Activated CD8-positive, alpha-beta memory T cell treated with anti-CD3 and anti-CD28 coated beads, Interleukin-2, amount 50 U/mL, for 48 hours (primary cell): ENCODE measurements at regions not wholly inside any gene's neighbourhood (a gene's known extent, or its start where the extent isn't known, plus 50 kb on each side); places are given as distances from the start of the nearest gene placed in this dataset.
"Not testable (repeated sequence)": the region's sequence is repeated elsewhere in the genome, so short reads cannot be mapped to it uniquely, and the experiment has no call there.

Source experiments
- DNase-seq: peaks from one replicate; pipeline ENCODE4 v3.0.0-alpha.2; 2020

- no peak for DNase-seq
These were observed 84.9 kb upstream of the MED13 start for GRCh38 chr17:62149961-62150360.

- DNase-seq, result no peak
These were observed 82.2 kb upstream of the MED13 start for GRCh38 chr17:62147284-62147683.

DNA sequence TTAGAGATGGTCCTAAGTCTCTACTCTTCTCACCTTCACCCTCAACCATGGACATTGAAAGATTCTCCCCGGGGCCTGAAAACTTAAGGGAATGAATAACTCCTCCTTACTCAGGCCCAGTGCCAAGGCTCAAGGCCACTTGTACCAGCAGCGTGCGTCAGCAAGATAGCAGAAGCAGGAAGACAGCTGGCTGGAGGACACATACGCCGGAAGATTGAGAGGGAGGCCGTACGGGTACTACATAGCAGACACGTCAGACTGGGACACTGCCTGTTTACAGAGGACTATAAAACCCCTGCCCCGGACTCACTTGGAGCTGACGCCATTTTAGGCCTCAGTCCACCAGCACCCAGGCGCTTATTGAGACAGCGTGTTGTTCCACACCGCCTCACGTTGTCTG is 75.8 kb upstream of the MED13 start:
- no peak for DNase-seq

GRCh38 chr17:62140376-62140775 is 75.3 kb upstream of the MED13 start:
- DNase-seq, result no peak

DNA sequence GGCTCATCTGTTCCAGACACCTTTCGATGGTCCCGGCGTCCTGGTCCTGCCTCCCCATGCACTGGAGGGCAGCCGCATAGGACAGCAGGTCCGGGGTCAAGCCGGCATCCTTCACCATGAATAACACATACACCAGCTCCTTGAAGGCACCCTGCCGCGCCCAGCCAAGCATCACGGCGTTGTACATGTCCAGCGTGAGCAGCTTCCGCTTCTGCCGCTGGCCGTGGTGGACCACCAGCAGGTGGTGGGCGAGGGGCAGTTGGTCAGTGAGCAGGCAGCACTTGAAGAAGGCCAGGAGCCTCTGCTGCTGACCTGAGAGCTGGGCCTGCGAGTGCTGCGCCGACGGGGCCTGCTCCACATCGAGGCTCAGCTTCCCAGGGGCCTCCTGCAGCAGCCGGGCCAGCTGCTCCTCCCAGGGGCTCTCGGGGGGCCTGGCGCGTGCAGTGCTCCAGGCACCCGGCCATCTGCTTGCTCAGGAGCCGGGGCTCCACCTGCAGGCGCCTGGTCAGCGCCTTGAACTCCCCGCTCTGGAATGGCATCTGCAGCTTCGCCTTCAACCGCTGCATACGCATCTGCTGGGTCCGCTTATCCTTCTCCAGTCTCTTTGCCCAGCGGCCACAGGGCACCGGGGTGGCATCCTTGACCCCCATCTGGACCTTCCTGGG is 74.7 kb upstream of the MED13 start:
- not testable (repeated sequence) for DNase-seq

DNA sequence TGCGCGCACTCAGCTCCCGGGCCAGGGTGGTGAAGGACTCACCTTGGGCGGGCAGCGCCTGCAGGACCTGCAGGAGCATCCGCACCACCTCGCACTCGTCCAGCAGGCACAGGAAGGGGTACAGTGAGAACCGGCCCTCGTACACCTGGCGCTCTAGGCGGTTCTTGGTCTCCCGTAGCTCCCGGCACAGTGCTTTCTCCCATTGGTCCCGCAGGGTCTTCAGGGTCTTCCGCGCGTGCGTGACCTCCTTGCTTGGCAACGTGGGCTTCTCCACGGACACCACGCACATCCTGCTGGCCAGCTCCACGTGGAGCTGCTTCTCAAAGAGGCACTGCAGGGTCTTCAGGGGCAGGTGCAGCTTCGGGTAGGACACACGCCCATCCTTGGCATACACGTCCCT is 74.1 kb upstream of the MED13 start:
- no peak for DNase-seq

- peak; percentile 62 for DNase-seq
These were observed 73.6 kb upstream of the MED13 start for GRCh38 chr17:62138676-62139121.

DNA sequence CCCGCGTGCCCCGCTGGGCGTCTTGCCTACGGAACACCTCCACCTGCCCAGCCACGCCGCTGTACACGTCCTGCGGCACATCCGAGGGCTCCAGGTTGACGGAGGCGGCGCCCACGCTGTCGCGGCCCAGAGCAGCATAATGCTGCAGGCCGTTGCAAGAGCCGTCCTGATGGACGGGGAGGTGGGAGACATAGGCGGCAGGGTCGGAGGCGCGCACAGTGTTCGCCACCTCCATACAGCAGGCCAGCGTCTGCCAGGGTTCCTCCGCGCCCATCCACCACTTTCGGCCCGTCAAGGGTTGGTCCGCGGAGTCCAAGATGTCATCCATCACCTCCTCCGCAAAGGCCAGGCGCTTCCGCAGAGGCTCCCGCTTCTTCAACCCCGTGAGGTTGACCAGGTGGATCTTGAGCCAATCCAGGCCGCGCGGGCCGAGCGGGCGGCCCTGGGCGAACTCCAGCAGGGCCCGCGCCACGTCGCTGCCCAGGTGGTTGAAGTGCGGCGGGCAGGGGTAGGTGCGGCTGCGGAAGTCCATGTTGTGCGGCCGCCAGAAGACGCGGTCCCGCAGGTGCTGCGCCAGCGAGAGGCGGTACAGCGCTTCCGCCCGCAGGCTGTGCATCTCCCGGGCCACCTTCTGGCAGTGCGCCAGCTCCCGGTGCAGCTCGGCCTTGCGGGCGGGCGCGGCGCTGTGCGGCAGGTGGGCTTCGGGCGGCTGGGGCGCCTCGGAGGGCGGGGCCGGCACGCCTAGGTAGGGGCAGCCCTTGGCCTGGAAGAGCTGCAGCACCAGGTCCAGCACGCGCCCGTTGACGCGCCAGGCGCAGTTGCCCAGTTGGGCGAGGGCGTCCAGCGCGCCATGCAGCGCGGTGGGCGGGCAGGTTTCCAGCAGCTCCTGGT is 72.9 kb upstream of the MED13 start:
- DNase-seq, result peak; percentile 54

- not testable (repeated sequence) for DNase-seq
These were observed 72.1 kb upstream of the MED13 start for GRCh38 chr17:62137013-62137733.

DNA sequence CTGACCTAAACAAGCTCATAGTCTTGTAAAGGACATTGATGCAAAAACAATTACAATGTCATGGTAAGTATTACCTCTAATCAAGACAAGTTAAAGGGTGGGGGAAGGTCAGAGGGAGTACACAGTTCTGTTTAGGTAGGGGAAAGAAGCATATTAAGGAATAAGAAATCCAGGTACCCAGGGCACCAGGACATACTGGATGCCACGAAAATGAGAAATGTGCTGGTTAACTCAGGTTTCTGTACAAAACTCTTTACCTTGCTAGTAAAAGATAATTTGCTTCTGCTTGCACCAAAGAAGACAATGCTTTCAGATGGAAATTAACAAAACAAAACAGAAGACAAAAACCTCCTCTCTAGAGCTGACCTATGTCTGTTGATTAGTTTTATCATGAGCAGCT is 70.7 kb upstream of the MED13 start:
- DNase-seq, result no peak

DNA sequence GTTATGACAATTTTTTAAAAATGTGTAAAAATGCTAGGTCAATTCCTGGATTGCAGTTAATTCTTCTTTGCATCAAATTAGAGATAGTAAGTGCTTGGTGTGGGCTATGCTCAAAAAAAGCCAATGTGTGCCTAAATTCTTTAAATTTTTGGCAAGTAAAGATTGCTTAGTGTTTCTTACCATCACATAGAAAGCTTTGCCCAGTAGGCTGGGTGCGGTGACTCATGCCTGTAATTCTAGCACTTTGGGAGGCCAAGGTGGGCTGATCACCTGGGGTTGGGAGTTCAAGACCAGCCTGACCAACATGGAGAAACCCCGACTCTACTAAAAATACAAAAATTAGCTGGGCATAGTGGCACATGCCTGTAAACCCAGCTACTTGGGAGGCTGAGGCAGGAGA is 70.0 kb upstream of the MED13 start:
- DNase-seq, result not testable (repeated sequence)

GRCh38 chr17:62134397-62134796 is 69.3 kb upstream of the MED13 start:
- DNase-seq, result no peak

DNA sequence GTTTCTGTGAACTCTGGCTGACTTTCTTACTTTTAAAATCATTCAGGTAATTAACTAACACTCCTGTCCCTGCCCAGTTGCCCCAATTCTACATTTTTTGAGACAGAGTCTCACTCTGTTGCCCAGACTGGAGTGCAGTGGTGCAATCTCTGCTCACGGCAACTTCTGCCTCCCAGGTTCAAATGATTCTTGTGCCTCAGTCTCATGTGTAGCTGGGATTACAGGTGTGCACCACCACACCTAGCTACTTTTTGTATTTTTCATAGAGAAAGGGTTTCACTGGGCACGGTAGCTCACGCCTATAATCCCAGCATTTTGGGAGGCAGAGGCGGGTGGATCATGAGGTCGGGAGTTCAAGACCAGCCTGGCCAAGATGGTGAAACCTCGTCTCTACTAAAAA is 66.2 kb upstream of the MED13 start:
- DNase-seq, result not testable (repeated sequence)

- no peak for DNase-seq
These were observed 65.7 kb upstream of the MED13 start for GRCh38 chr17:62130739-62131138.

- no peak for DNase-seq
These were observed 61.2 kb upstream of the MED13 start for GRCh38 chr17:62126292-62126691.

- DNase-seq, result no peak
These were observed 60.2 kb upstream of the MED13 start for GRCh38 chr17:62125307-62125706.

DNA sequence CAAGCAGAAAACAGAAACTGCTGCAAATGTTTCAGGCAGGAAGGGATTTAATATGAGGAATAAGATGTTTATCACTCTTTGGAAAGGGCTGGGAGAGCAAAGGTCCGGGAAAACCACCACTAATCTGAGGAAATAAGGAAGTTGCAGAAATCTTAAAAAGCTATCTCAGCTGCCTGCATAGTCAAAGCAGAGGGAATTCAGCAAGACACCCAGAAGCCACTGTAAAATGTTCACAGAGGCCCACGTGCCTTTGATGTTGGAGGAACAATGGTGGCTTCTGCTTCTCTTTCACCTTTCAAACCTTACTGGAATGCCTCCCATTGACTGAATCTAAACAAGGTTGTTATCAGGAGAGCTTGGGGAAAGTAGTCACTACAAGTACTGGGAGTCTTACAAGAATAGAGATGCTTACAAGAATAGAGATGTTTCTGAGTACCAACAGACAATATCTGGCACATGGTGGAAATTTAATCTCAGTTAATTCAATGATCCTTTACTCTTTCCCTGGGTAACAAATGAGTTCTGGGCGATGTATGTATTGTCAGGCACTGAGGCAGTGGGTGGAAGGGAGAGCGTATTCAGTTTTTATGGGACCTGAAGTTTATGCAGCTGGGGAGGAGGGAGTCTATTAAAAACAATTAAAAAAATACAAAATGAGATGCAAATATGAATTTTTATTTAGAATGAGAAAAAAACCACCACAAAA is 56.1 kb upstream of the MED13 start:
- no peak for DNase-seq

GRCh38 chr17:62119373-62119772 is 54.3 kb upstream of the MED13 start:
- DNase-seq, result no peak
